Muscle layer of colon (tissue), 2 donors: ENCODE measurements at regions not wholly inside any gene's neighbourhood (a gene's known extent, or its start where the extent isn't known, plus 50 kb on each side); places are given as distances from the start of the nearest gene placed in this dataset.

Experiments
- H3K27ac ChIP-seq: one replicate; pipeline ENCODE4 v1.7.0; 2013; ENCODE audit warnings: low read depth, mild to moderate bottlenecking, low read length, moderate library complexity
- H3K27me3 ChIP-seq, 2 donors: one replicate each; pipeline ENCODE4 v1.7.0; 2013; ENCODE audit warnings: low read length in 2 of 2, mild to moderate bottlenecking in 2 of 2; ENCODE audit not compliant: insufficient read depth in 2 of 2, control insufficient read depth in 1 of 2
- H3K36me3 ChIP-seq: one replicate; pipeline ENCODE4 v1.7.0; 2013; ENCODE audit warnings: mild to moderate bottlenecking, low read length; ENCODE audit not compliant: insufficient read depth
- H3K4me1 ChIP-seq: one replicate; pipeline ENCODE4 v1.7.0; 2013; ENCODE audit warnings: mild to moderate bottlenecking, low read length; ENCODE audit not compliant: insufficient read depth
- H3K4me3 ChIP-seq, 2 donors: one replicate each; pipeline ENCODE4 v1.7.0; 2013; ENCODE audit warnings: low read length in 2 of 2, low read depth in 1 of 2, mild to moderate bottlenecking in 1 of 2, moderate library complexity in 1 of 2
- H3K9ac ChIP-seq: one replicate; pipeline ENCODE4 v1.7.0; 2013; ENCODE audit warnings: low read length
- H3K9me3 ChIP-seq: one replicate; pipeline ENCODE4 v1.7.0; 2013; ENCODE audit warnings: mild to moderate bottlenecking, low read length
- donor health status: abdominal sarcoma.
- donor health status: Adenocarcinoma of cecum.

GRCh38 chr11:128359515-128359914 lies 227.8 kb downstream of the ETS1 start:
- Histone ChIP-seq H3K4me1 (peaks cover 5% of the 10 kb centered on the region), H3K27ac (no peak overlapping the region), H3K27me3 (no peaks in the 10 kb centered on the region)

GRCh38 chr11:128357073-128357472 lies 230.3 kb downstream of the ETS1 start:
- H3K36me3 ChIP-seq: no peaks in the 10 kb centered on the region

More at GRCh38 chr11:128359515-128359914, 227.8 kb downstream of the ETS1 start:
- Histone ChIP-seq H3K9ac (no peak overlapping the region), H3K9me3 (no peaks in the 10 kb centered on the region), H3K4me3 (no peak overlapping the region), H3K36me3 (no peaks in the 10 kb centered on the region)

GRCh38 chr11:128355558-128355957 lies 231.8 kb downstream of the ETS1 start:
- Histone ChIP-seq H3K36me3 (no peaks in the 10 kb centered on the region), H3K4me3 (no peak overlapping the region), H3K9me3 (no peaks in the 10 kb centered on the region), H3K4me1 (no peaks in the 10 kb centered on the region), H3K9ac (no peak overlapping the region), H3K27ac (no peak overlapping the region), H3K27me3 (no peaks in the 10 kb centered on the region)

More at GRCh38 chr11:128357073-128357472, 230.3 kb downstream of the ETS1 start:
- no peaks in the 10 kb centered on the region for H3K27me3 ChIP-seq
- H3K9ac ChIP-seq: no peak overlapping the region
- no peak overlapping the region for H3K4me3 ChIP-seq
- peaks cover 5% of the 10 kb centered on the region for H3K4me1 ChIP-seq
- no peak overlapping the region for H3K27ac ChIP-seq
- no peaks in the 10 kb centered on the region for H3K9me3 ChIP-seq

GRCh38 chr11:128354476-128354875 lies 232.9 kb downstream of the ETS1 start:
- H3K4me1 ChIP-seq: no peaks in the 10 kb centered on the region
- no peaks in the 10 kb centered on the region for H3K36me3 ChIP-seq

GRCh38 chr11:128351168-128351567 lies 236.2 kb downstream of the ETS1 start:
- no peaks in the 10 kb centered on the region for H3K27me3 ChIP-seq
- H3K4me1 ChIP-seq: no peaks in the 10 kb centered on the region
- no peaks in the 10 kb centered on the region for H3K9me3 ChIP-seq
- no peak overlapping the region for H3K27ac ChIP-seq
- H3K4me3 ChIP-seq: no peak overlapping the region
- no peak overlapping the region for H3K9ac ChIP-seq
- no peaks in the 10 kb centered on the region for H3K36me3 ChIP-seq

More at GRCh38 chr11:128354476-128354875, 232.9 kb downstream of the ETS1 start:
- Histone ChIP-seq H3K9me3 (no peaks in the 10 kb centered on the region), H3K27me3 (no peaks in the 10 kb centered on the region), H3K4me3 (no peak overlapping the region), H3K9ac (no peak overlapping the region), H3K27ac (no peak overlapping the region)

GRCh38 chr11:128349650-128350299 lies 237.6 kb downstream of the ETS1 start:
- Histone ChIP-seq H3K4me3 (no peak overlapping the region), H3K27ac (no peak overlapping the region), H3K9me3 (no peaks in the 10 kb centered on the region), H3K4me1 (no peaks in the 10 kb centered on the region), H3K9ac (no peak overlapping the region), H3K36me3 (no peaks in the 10 kb centered on the region), H3K27me3 (no peaks in the 10 kb centered on the region)

- H3K9ac ChIP-seq: no peak overlapping the region
- no peaks in the 10 kb centered on the region for H3K9me3 ChIP-seq
- H3K4me3 ChIP-seq: no peak overlapping the region
- no peaks in the 10 kb centered on the region for H3K27me3 ChIP-seq
- H3K4me1 ChIP-seq: no peaks in the 10 kb centered on the region
- no peaks in the 10 kb centered on the region for H3K36me3 ChIP-seq
- no peak overlapping the region for H3K27ac ChIP-seq
Measured at GRCh38 chr11:128346804-128347203, 240.6 kb downstream of the ETS1 start.

- Histone ChIP-seq H3K9me3 (no peaks in the 10 kb centered on the region), H3K27ac (no peak overlapping the region), H3K36me3 (no peaks in the 10 kb centered on the region), H3K4me1 (no peaks in the 10 kb centered on the region), H3K27me3 (no peaks in the 10 kb centered on the region), H3K9ac (no peak overlapping the region), H3K4me3 (no peak overlapping the region)
Measured at GRCh38 chr11:128345316-128345715, 242.0 kb downstream of the ETS1 start.

- Histone ChIP-seq H3K27ac (no peak overlapping the region), H3K4me3 (no peak overlapping the region), H3K9me3 (no peaks in the 10 kb centered on the region), H3K9ac (no peak overlapping the region), H3K4me1 (no peaks in the 10 kb centered on the region), H3K36me3 (no peaks in the 10 kb centered on the region), H3K27me3 (no peaks in the 10 kb centered on the region)
Measured at GRCh38 chr11:128343870-128344269, 243.5 kb downstream of the ETS1 start.

- H3K27ac ChIP-seq: no peak overlapping the region
- no peaks in the 10 kb centered on the region for H3K27me3 ChIP-seq
- H3K4me1 ChIP-seq: no peaks in the 10 kb centered on the region
- no peaks in the 10 kb centered on the region for H3K9me3 ChIP-seq
- no peak overlapping the region for H3K4me3 ChIP-seq
- no peaks in the 10 kb centered on the region for H3K36me3 ChIP-seq
- H3K9ac ChIP-seq: no peak overlapping the region
Measured at GRCh38 chr11:128343135-128343514, 244.2 kb downstream of the ETS1 start.

GRCh38 chr11:128342511-128343134 lies 244.7 kb downstream of the ETS1 start:
- Histone ChIP-seq H3K36me3 (no peaks in the 10 kb centered on the region), H3K9ac (no peak overlapping the region), H3K9me3 (no peaks in the 10 kb centered on the region), H3K27ac (no peak overlapping the region), H3K4me3 (no peak overlapping the region), H3K4me1 (no peaks in the 10 kb centered on the region), H3K27me3 (no peaks in the 10 kb centered on the region)
